IMR-90 (cell line): ENCODE measurements at regions not wholly inside any gene's neighbourhood (a gene's known extent, or its start where the extent isn't known, plus 50 kb on each side); places are given as distances from the start of the nearest gene placed in this dataset.

Experiments used
- BHLHE40 ChIP-seq: fragments of 150-350 bp; IDR thresholded peaks from 2 replicates; pipeline ENCODE4 v1.6.1; 2016; ENCODE audit warnings: mild to moderate bottlenecking, low read depth, low read length
- CEBPB ChIP-seq: IDR thresholded peaks from 2 replicates; pipeline ENCODE4 v1.6.1; 2012; ENCODE audit warnings: low read depth, low read length, improper control_type of control experiment
- CTCF ChIP-seq: conservative IDR thresholded peaks from 2 replicates; pipeline ENCODE4 v1.5.1; 2012; ENCODE audit warnings: mild to moderate bottlenecking, low read depth, low read length, improper control_type of control experiment
- MAZ ChIP-seq: IDR thresholded peaks from 2 replicates; pipeline ENCODE4 v1.6.1; 2012; ENCODE audit warnings: low read depth, mild to moderate bottlenecking, low read length, improper control_type of control experiment, moderate library complexity, borderline replicate concordance
- MXI1 ChIP-seq: IDR thresholded peaks from 2 replicates; pipeline ENCODE4 v1.6.1; 2012; ENCODE audit warnings: low read depth, mild to moderate bottlenecking, low read length, moderate library complexity, borderline replicate concordance
- NFE2L2 ChIP-seq: fragments of 150-350 bp; IDR thresholded peaks from 2 replicates; pipeline ENCODE4 v1.6.1; 2016; ENCODE audit warnings: low read depth, mild to moderate bottlenecking, low read length
- POLR2A ChIP-seq: IDR thresholded peaks from 2 replicates; pipeline ENCODE4 v1.6.1; 2012; ENCODE audit warnings: mild to moderate bottlenecking, low read depth, low read length
- RAD21 ChIP-seq: IDR thresholded peaks from 2 replicates; pipeline ENCODE4 v1.6.1; 2012; ENCODE audit warnings: low read length, improper control_type of control experiment
- RCOR1 ChIP-seq: IDR thresholded peaks from 2 replicates; pipeline ENCODE4 v1.6.1; 2012; ENCODE audit warnings: mild to moderate bottlenecking, low read length, improper control_type of control experiment; ENCODE audit not compliant: insufficient replicate concordance
- RFX5 ChIP-seq: IDR thresholded peaks from 2 replicates; pipeline ENCODE4 v1.8.0; 2012; ENCODE audit warnings: low read depth, mild to moderate bottlenecking, low read length, moderate library complexity

- TF ChIP-seq CTCF, result no peak
- no peak for TF ChIP-seq BHLHE40
- no peak for TF ChIP-seq POLR2A
- no peak for TF ChIP-seq RCOR1
- TF ChIP-seq RAD21, result no peak
- TF ChIP-seq RFX5, result no peak
- no peak for TF ChIP-seq MXI1
- TF ChIP-seq MAZ, result no peak
- TF ChIP-seq CEBPB, result no peak
- TF ChIP-seq NFE2L2, result no peak
Observed at GRCh38 chr5:125357660-125358059, 611.2 kb upstream of the ZNF608 start.
